Inflammatory macrophage (primary cell): ENCODE measurements at regions not wholly inside any gene's neighbourhood (a gene's known extent, or its start where the extent isn't known, plus 50 kb on each side); places are given as distances from the start of the nearest gene placed in this dataset.

Experiments
- DNase-seq, 2 donors: peaks; one replicate each; pipeline ENCODE4 v3.0.0-alpha.2; 2020 to 2022

DNA sequence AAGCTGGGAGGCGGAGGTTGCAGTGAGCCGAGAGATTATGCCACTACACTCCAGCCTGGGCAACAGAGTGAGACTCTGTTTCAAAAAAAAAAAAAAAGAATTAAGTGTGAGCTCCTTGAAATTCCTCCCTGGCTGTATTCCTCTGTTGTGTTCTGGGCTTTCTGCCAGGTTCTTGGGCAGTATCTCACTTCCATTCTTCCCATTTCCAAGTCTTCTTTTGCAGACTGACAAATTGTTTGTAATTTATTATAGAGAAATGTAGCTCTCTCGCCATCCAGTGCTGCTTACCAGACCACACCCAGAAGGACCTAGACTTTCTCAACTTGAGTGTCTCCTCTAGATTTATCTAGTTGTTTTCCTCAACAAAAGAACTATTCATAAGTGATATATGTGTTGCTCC is 105.0 kb upstream of the ADGRL2 start:
- no peak for DNase-seq

DNA sequence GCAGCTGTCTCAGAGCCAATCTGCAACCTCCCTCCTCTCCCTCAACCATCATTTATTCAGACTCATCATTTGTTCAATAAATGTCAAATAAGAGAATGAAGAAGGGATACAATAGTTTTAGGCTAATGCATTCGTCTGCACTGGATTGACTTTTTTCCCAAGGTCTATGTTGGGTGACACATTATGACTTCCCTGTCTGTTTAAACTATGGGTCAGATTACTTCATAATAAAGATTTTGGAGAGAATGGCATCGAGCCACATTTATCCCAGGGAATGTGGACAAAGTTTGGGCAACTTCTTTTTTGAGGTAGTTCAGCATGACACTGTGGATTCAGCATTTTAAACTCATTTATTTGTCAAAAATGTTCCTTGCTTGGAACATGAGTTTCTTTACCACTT is 107.4 kb upstream of the ADGRL2 start:
- no peak for DNase-seq

DNA sequence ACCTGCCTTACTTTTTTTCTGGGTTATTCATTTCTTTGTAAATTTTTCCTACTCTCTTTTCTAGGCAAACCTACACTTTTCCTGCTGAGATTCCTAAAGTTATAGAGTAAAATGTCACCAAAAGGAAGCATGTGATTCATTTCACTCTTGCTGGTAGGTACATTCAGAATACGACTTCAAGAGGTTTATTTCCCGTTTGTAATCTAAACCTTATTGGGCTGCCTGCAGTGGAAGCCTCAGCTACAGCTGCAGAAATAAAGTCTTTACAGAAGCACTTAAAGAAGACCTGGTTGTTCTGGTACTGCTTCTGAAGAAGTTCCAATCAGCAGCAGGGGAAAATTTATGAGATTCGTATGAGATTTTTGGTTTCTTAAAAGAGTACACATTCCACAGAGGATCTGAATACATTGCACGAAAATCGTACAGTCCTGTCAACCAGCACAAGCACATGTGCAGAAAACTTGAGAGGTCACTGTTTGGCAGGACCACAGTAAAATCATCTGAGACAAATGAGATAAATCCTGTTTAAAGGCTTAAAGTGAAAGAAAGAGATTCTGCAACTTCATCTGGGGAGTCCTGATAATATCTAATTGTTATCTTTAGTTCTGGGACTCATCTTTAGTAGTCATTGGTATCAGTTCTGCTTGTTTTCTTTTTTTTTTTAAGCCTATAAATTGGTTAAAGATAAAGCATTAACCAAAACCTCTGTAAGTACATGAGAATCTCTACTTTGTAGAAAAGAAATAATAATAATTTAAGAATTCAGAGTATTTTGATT is 109.9 kb upstream of the ADGRL2 start:
- no peak for DNase-seq

DNA sequence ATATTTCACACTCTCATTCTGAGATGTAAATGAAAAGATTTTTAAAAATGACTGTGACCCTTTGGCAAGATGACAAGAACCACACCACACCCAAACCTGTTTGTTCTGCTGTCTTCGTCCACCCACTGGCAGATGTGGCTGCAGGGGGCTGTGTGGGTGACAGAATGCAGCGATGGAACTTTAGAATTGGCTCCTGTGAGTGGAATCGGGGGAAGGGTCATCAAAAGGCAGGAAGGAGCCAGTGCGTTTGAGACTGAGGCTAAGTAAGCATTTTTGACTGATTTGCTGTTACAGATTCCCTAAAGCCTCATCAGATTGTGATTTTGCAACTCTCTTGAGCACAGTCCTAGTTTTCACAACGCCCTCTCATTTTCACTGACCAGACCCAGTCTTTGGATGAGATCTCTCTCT is 111.2 kb upstream of the ADGRL2 start:
- DNase-seq = no peak

DNA sequence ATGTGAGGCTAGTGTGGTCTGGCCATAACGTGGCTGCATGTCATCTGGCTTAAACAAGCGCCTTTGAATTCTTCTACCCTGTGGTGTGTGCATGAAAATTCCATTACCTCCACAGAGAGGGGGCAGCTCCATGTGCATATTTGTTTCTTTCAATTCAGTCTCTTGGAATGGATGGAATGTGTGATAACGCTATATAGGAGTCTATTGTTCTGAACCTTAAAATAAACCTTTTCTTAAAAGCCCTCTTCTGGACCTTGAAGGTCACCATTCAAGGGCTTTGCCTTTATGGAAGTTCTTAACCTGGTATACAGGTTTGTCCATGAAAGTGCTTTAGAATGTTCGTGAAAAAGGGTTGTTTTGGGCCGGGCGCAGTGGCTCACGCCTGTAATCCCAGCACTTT is 118.2 kb upstream of the ADGRL2 start:
- DNase-seq = no peak

DNA sequence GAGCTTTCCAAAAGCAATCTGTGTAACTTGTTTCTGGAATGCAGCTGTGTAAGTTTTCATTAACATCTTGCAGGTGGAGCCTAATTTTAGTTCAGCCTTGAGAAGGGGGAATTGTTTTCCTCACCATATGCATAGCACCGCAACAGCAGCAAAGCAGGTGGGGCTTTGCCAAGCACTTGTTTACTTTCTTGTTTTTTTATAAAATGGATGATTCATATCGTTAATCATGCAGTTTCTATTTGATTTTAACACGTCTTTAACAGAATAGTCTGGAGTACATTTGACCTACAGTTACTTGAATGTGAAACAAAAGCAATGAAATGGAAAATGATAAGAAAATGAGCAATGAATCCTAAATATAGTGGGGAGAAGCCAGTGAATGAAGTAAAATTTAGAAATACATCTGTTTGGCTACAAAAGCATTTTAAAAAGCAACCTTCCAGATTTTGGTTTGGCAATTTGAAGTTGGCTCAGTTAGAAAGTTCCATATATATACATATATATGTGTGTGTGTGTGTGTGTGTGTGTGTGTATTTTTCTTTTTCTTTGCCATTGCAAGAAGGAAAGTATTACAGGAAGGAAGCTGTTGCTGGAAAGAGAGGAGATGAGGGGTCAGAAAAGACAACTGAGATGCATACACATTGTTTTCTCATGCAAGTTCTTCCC is 119.0 kb upstream of the ADGRL2 start:
- no peak for DNase-seq

DNA sequence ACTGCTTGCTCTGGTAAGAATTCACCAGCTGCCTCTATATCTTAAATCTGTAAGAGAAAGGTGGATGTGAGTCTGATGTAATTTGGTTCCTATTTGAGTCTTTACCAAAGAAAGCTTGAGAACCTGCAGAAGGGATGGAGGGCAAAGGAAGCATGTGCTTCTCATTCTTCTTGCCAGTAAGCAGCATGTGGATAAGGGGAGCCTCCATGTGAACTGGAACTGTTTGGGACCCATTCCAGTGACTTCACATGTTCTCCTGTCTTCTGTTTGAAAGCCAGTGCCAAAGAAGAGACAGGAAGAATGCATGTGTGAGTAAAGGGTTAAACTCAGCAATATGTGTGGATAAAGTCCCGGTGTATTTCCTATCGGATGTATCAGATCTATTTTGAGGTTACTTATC is 119.6 kb upstream of the ADGRL2 start:
- no peak for DNase-seq

DNA sequence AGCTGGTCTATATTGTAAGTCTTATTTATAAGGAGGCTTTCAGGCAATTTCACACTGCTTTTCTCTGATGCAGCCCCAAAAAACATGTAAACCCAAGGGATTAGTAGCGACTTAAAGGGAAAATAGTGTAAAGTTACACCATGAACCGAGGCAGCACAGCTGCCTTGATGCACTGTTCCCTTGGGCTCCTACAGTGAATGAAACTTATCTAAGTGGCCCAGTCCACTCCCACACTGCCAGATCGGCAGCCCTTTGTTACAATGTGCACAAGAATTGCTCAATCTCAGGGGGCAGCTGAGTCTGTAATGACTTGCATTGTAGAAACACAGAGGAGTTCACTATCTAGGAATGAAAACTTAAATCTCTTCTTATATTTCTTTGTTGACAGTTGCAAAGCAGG is 120.8 kb upstream of the ADGRL2 start:
- DNase-seq = no peak

DNA sequence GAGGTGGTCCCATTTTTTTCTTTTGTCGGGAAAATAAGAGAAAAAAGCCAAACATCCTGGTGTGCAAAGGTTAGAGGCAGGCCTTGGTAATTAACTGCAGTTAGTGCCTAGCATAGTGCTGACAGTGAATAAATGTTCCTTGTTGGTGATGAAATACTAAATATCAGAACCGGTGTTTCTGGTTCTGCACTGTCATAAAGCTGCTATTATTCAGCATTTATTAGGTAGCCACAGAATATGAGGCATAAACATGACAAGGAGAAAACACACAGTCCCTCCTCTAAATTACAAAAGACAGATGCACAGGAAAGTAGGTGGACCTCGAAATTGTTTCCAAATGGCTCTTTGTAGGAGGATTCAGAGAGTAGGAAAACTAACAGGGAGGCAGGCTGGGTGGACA is 122.0 kb upstream of the ADGRL2 start:
- DNase-seq = no peak

DNA sequence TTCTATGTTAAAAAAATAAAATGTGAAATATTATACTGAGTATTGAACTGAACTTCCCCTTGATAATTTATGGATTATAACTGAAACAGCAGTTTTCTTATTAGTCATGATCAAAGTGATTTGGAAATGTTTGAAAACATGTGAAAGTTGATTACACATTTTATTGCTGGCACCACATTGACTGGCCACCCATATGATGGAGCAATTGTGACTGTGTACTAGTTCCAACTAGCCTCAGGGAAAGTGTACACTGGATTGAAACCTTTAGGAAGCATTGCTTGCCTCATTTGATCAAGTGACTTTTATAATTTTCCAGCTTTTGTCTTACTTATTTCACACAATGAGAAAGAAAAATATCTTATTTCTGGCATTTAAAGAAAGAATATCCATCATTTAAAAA is 128.0 kb upstream of the ADGRL2 start:
- DNase-seq = no peak

DNA sequence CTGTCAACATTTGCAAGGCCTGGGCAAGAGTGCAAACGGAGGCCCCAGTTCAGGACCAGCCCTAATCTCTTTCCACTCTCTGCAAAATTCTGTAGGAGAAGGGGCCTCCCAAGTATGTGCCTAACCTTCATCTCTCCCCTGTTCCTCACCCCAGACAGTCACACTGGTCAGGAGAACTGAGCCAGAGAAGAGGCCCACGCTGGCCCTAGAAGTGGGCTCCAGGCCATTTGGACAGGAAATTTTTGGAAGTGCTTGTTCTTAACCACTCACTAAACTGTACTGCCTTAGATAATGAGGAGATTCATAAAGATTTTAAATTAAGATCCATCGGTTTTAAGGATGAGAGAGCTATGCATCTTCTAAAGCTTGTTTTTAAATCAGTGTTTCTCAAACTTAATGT is 129.7 kb upstream of the ADGRL2 start:
- no peak for DNase-seq

DNA sequence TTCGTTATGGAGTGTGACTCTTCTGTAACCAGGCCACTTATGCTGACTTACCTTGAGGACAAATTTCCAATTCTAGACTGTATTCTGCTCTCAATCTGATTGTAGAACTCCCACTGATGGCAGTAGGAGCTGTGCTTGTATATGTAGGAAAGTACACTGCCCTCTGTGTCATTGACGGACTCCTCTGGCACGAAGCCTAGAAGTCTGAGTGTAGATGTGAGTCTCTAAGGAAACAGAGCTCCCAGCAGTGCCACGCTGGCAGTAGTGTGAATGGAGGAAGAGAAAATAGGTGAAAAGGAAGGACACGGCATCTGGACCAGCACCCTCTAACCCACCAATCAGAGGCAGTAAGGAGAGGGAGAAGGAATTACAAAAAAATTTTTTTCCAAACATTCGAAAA is 130.4 kb upstream of the ADGRL2 start:
- no peak for DNase-seq

DNA sequence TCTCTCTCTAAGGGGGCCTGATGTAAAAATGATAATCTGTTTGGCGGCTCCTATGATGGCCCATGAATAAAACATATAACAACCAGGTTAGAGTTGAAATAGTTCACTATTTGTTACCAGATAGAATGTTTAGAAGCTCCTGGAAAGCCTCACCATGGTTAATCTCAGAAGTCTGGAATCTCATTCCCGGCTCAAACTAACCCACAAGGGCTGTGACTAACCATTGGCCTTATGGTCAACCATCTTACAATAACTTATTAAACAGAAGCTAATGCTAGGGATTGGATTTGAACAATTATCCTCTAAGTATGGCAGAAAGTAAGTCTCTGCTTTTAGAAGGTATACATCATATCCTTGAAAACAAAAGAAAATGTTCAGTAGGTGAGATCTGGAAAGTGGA is 134.1 kb upstream of the ADGRL2 start:
- DNase-seq = no peak

DNA sequence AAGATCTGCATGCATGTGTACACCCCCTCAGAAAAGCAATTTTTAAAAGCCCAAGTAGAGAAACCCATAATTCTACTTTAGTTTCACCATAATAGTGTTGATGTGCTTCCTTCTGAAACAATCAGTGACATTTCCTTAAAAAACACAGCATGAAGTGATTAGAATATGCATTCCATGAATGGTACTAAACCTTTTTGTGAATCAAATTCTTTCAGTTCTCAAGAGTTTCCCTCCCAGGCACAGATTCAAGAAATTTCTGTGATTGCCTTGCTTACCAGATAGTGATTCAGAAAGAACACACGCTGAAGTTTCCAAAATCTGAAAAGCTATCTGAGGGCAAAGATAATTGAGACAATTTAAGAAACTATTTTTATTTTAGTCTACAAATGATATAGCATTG is 136.4 kb upstream of the ADGRL2 start:
- DNase-seq = no peak

DNA sequence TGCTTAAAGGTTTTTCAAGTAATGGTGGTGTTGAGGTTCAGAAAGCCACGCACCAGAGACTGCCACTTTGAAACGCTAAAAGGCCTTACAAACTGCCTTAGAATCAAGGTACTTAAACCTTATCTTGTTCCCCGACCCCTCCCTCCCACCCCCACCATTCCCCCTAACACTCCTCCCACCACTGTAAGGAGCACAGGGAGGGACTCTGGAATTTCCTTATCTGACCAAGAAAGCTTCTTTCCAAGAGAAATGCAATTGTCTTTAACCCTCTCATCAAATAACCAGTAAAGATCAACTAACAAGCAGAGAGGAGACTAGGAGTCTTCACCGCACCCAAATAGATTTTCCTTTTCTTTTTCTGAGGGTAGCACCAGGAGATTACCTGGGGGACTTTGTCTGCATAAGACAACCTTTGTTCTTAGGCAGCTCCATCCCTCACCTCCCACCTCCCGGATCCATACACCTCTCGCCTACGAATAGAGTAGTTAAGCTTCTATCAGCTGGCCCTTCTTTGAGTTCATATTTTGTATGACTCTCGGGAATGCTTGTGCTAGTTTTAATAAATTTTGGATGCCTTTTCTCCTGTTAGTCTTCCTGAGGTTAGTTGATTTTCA is 137.7 kb upstream of the ADGRL2 start:
- no peak for DNase-seq

DNA sequence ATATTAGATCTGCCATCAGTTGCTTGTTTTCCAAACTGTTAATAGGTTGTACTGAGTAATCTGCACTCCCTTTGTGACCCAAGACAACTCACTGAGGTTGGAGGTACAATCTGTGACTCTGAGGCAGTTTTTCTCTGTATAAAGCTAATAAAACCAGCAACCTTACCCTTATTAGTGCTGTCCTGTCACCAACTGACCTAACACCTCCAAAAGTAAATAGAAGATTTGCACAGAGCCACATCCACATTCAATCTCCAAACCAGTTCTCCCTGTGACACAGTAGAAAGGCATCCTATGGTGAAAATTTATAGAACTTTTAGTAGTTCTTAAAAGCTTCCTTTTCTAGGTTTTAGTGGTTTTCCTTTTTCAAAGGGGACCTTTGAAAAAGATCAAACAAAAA is 140.4 kb upstream of the ADGRL2 start:
- DNase-seq = no peak

DNA sequence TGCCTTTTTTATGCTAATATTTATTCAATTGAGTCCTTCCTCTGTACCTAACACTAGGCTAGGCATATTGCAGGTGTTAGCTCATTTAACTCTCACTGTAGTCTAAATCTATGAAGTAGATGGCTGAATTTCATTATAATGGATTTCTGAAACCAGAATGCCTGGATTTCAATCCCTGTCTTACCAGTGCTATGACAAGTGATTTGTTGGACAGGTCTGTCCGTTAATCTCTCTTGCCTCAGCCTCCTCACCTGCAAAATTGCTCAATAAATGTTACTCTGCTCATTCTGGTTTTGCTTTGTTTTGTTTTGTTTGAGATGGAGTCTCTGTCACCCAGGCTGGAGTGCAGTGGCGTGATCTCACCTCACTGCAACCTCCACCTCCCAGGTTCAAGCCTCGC is 146.1 kb upstream of the ADGRL2 start:
- no peak for DNase-seq

DNA sequence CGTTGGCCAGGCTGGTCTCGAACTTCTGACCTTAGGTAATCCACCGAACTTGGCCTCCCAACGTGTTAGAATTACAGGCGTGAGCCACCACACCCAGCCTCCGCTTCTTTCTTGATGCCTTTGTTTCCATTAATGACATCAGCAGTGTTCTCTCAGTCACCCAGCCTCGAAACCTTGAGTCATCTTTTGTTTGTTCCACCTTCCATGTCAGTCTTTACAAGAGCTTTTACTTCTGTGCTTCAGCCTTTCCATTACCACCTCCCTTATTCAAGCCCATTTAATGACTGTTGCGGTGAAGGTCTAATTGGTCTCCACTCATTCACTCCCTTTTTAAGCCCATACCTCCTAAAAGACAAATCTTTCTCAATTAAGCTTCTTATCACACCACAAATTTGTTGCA is 146.6 kb upstream of the ADGRL2 start:
- no peak for DNase-seq

DNA sequence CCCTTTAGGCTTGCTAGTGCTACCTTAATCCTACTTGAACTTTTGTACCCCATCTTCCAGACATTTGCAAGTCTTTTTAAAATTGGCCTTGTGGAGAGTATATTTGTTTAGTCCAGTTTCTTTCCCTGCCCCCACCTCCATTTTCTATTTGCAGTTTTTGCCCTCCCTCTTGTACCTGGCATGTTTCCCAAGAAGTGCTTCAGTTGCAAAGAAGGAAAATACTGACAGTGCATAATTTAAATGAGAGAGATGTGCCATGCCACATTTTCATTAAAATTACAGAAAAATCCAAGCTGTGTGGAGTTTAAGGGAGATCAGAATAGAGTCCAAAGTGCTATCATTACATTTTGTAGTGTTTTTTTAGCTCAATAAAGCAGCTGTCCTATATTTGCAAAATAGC is 150.0 kb upstream of the ADGRL2 start:
- no peak for DNase-seq

DNA sequence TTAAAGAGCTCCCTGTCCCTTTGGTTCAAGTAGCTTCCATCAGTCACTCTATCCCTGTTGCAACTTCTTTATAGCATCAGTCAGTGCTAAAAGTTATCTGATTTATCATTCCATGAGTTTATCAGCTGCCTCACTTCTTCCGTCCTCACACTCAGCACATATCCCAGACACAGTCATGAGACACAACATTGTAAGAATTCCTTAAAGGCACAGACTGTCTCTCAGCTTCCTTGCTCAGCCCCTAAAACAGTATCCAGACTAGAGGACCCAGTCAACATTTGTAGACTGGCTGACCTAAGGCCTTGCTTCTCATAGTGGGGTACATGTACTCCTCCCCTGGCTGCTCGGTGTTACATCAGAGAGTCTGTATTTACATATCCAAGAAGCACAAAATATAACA is 164.9 kb upstream of the ADGRL2 start:
- no peak for DNase-seq

DNA sequence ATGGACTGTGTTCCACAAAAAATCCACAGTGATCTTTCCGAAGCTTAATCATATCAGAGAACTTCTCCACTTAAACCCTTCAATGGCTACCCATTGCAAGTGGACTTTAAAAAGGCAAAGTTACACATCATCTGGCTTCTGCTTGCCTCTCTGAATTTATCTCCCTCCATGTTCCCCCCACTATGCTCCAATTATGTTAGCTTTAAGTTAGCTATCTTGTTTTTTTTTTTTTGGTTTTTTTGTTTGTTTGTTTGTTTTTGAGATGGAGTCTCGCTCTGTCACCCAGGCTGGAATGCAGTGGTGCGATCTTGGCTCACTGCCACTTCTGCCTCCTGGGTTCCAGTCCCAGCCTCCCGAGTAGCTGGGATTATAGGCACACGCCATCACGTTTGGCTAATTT is 166.4 kb upstream of the ADGRL2 start:
- DNase-seq = no peak

DNA sequence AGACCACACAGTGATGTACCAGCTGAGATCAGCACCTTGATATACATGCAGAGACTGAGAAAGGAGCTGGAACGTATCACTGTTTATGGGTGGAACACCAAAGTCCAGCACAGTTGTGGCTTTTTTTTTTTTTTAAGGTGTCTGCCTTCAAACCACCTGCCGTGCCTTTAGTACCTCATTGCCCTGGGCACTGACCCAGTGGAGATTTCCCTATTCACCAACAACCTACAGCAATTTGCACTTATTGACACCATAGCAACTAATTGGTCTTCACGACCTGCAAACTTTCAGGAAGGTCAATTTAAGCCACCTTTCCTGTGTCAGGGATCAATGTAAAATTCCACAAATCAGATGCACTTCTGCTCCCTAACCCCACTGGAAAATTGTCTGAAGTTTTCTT is 181.6 kb upstream of the ADGRL2 start:
- DNase-seq = no peak

DNA sequence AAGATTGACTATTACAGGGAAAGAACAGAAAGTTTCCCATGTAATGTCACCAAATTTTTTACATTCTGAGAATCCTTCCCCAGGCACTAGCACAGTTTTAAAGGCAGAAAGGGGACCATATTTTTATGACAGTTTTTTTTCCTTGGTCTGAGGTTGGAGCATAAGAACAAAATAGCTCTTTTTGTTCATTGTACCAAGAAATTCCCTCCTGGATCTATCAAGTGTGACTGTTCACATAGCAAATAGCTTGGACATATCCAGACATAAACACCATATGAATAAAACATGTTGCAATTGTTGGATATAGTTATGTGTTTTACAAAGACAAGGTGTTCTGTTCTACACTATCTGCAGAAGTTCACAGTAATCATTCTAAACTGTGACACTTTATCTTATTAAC is 182.4 kb upstream of the ADGRL2 start:
- no peak for DNase-seq

DNA sequence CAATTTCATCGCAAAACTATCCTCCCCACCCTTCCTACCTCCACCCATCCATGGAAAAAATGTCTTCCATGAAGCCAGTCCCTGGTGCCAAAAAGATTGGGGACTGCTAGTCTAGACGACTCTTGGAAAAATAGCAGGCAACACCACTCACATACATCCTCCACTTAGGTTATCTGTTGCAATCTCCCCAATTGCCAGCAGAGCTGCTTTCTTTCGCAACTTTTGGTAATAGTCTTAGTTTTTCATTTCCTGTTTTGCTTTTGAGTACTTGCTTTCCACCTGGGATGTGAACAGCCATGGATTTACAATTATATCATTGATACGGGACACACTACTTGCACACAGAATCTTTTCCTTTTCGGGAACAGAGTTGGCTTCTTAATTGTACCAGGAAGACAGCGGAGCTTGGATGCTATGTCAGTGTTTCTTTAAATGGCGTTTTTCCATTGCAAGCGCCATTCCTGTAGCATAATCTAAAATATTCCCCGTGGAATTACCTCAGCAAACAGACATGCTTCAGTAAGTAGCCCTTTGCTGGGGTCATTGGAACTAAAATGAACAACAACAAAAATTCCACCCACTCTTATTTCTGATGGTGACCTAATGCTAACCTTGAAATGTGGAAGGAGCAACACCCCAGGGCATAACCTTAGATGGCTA is 183.3 kb upstream of the ADGRL2 start:
- DNase-seq = peak in 1 of 2 donors; percentile 9
